ENCODE measurements at regions not wholly inside any gene's neighbourhood (a gene's known extent, or its start where the extent isn't known, plus 50 kb on each side); places are given as distances from the start of the nearest gene placed in this dataset.
"Not testable (repeated sequence)": the region's sequence is repeated elsewhere in the genome, so short reads cannot be mapped to it uniquely, and the experiment has no call there.

GRCh38 chr20:40634891-40635290, 54.1 kb downstream of the MAFB start:
- DNase-seq (ENCODE audit: low read depth in 3 of 3): no peak

- DNase-seq (ENCODE audit: low read depth in 3 of 3): no peak
These were observed 55.7 kb downstream of the MAFB start for GRCh38 chr20:40633123-40633850.

- no peak for DNase-seq (ENCODE audit: low read depth in 3 of 3)
These were observed 56.6 kb downstream of the MAFB start for GRCh38 chr20:40632346-40632976.

GRCh38 chr20:40631119-40631631, 57.9 kb downstream of the MAFB start:
- DNase-seq (ENCODE audit: low read depth in 3 of 3): no peak

GRCh38 chr20:40630713-40631112, 58.3 kb downstream of the MAFB start:
- DNase-seq (ENCODE audit: low read depth in 3 of 3): no peak

- no peak for DNase-seq (ENCODE audit: low read depth in 3 of 3)
These were observed 58.9 kb downstream of the MAFB start for GRCh38 chr20:40630099-40630498.

GRCh38 chr20:40628877-40629276, 60.2 kb downstream of the MAFB start:
- DNase-seq (ENCODE audit: low read depth in 3 of 3): no peak

GRCh38 chr20:40619053-40619452, 70.0 kb downstream of the MAFB start:
- DNase-seq (ENCODE audit: low read depth in 3 of 3): not testable (repeated sequence)

GRCh38 chr20:40617594-40617993, 71.4 kb downstream of the MAFB start:
- no peak for DNase-seq (ENCODE audit: low read depth in 3 of 3)

- no peak for DNase-seq (ENCODE audit: low read depth in 3 of 3)
These were observed 76.2 kb downstream of the MAFB start for GRCh38 chr20:40612837-40613236.

GRCh38 chr20:40612247-40612646, 76.8 kb downstream of the MAFB start:
- DNase-seq (ENCODE audit: low read depth in 3 of 3): no peak

GRCh38 chr20:40610730-40611129, 78.3 kb downstream of the MAFB start:
- DNase-seq (ENCODE audit: low read depth in 3 of 3): no peak

GRCh38 chr20:40607927-40608326, 81.1 kb downstream of the MAFB start:
- DNase-seq (ENCODE audit: low read depth in 3 of 3): no peak

GRCh38 chr20:40606660-40607059, 82.4 kb downstream of the MAFB start:
- DNase-seq (ENCODE audit: low read depth in 3 of 3): no peak

- no peak for DNase-seq (ENCODE audit: low read depth in 3 of 3)
These were observed 82.8 kb downstream of the MAFB start for GRCh38 chr20:40606237-40606636.

GRCh38 chr20:40604416-40604815, 84.6 kb downstream of the MAFB start:
- no peak for DNase-seq (ENCODE audit: low read depth in 3 of 3)

- no peak for DNase-seq (ENCODE audit: low read depth in 3 of 3)
These were observed 85.9 kb downstream of the MAFB start for GRCh38 chr20:40603057-40603651.

- no peak for DNase-seq (ENCODE audit: low read depth in 3 of 3)
These were observed 86.7 kb downstream of the MAFB start for GRCh38 chr20:40602381-40602780.

- no peak for DNase-seq (ENCODE audit: low read depth in 3 of 3)
These were observed 88.4 kb downstream of the MAFB start for GRCh38 chr20:40600441-40601219.

GRCh38 chr20:40599987-40600386, 89.0 kb downstream of the MAFB start:
- DNase-seq (ENCODE audit: low read depth in 3 of 3): no peak

- DNase-seq (ENCODE audit: low read depth in 3 of 3): no peak
These were observed 96.1 kb downstream of the MAFB start for GRCh38 chr20:40592941-40593340.

- DNase-seq (ENCODE audit: low read depth in 3 of 3): no peak
These were observed 97.5 kb downstream of the MAFB start for GRCh38 chr20:40591536-40591935.

Measured in stimulated activated CD4-positive, alpha-beta T cell treated with anti-CD3 and anti-CD28 coated beads, TNF-alpha, amount 100 ng/mL, for 4 hours (primary cell).